ENCODE measurements at regions not wholly inside any gene's neighbourhood (a gene's known extent, or its start where the extent isn't known, plus 50 kb on each side); places are given as distances from the start of the nearest gene placed in this dataset.

- in situ Hi-C loops (cut with MboI), result no loop called here
- ChIA-PET CTCF (interaction anchor here (0.8 kb wide), 1 partner anchor 13 kb away, joined by 3 read pairs; no protein-coding TSS in a partner anchor), RAD21 (ENCODE audit: unreplicated experiment) (no interaction called here), POLR2A (no interaction called here), SMC1A (ENCODE audit: uncharacterized antibody, unreplicated experiment) (no interaction called here)
- WGBS (ENCODE audit: insufficient coverage, insufficient replicate concordance, low lambda C conversion rate, missing lambda C conversion rate), result 11% methylated on average over 2 of the region's 2 CpGs
- Histone ChIP-seq H3K4me3 (no peak overlapping the region), H3K27ac (ENCODE audit: control insufficient read depth, insufficient read depth) (no peak overlapping the region), H3K9me3 (replicated peaks; ENCODE audit: control insufficient read depth, insufficient read depth, low read length) (no peaks in the 10 kb centered on the region), H3K27me3 (replicated peaks in 1 of 2; ENCODE audit: control insufficient read depth in 2 of 2, insufficient read depth in 2 of 2, low read length in 1 of 2) (no peaks in the 10 kb centered on the region), H3K4me1 (ENCODE audit: control insufficient read depth, insufficient read depth, low read length) (no peaks in the 10 kb centered on the region), H3K4me2 (ENCODE audit: control insufficient read depth, insufficient read depth) (no peak overlapping the region), H3K9ac (ENCODE audit: control insufficient read depth, insufficient read depth, low read length) (no peak overlapping the region), H3K79me2 (ENCODE audit: control insufficient read depth, insufficient read depth, low read length) (no peaks in the 10 kb centered on the region), H4K20me1 (ENCODE audit: control insufficient read depth, insufficient read depth) (no peaks in the 10 kb centered on the region), H3K36me3 (ENCODE audit: control insufficient read depth in 2 of 2, insufficient read depth in 2 of 2, low read length in 1 of 2) (no peaks in the 10 kb centered on the region), H2AFZ (ENCODE audit: control insufficient read depth, low read depth, low read length) (no peak overlapping the region)
- DNase-seq (ENCODE audit: low read depth, low spot score) (no peak), FAIRE-seq (no peak), ATAC-seq (no peak)
- intact Hi-C loops (cut with micrococcal nuclease; ENCODE audit: unreplicated experiment), result no loop called here
- no peak for TF ChIP-seq BHLHE40 (IDR thresholded peaks at IDR 0.05; ENCODE audit: borderline replicate concordance in 1 of 2, low read depth in 2 of 2, low read length in 1 of 2)
- no peak for TF ChIP-seq RELA (IDR thresholded peaks at IDR 0.05; ENCODE audit: borderline replicate concordance, partially characterized antibody)
- no peak for TF ChIP-seq RCOR1 (conservative IDR thresholded peaks at IDR 0.05; ENCODE audit: low read depth, low read length)
- TF ChIP-seq CBX3 (IDR thresholded peaks at IDR 0.05; ENCODE audit: borderline replicate concordance, low read depth), result no peak
- no peak for TF ChIP-seq TARDBP (IDR thresholded peaks at IDR 0.05; ENCODE audit: borderline replicate concordance)
- TF ChIP-seq PRDM15 (CRISPR knock-in tag; IDR thresholded peaks at IDR 0.05), result no peak
- TF ChIP-seq BCLAF1 (IDR thresholded peaks at IDR 0.05), result no peak
- no peak for TF ChIP-seq TCF12 (IDR thresholded peaks at IDR 0.05; ENCODE audit: low read depth, low read length)
- TF ChIP-seq IKZF2 (IDR thresholded peaks at IDR 0.05), result no peak
- TF ChIP-seq, protein P1, sequence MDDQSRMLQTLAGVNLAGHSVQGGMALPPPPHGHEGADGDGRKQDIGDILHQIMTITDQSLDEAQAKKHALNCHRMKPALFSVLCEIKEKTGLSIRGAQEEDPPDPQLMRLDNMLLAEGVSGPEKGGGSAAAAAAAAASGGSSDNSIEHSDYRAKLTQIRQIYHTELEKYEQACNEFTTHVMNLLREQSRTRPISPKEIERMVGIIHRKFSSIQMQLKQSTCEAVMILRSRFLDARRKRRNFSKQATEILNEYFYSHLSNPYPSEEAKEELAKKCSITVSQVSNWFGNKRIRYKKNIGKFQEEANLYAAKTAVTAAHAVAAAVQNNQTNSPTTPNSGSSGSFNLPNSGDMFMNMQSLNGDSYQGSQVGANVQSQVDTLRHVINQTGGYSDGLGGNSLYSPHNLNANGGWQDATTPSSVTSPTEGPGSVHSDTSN (IDR thresholded peaks at IDR 0.05; ENCODE audit: insufficient replicate concordance, low read depth, low read length), result no peak
- TF ChIP-seq ZSCAN29 (IDR thresholded peaks at IDR 0.05), result no peak
- no peak for TF ChIP-seq IKZF1 (conservative IDR thresholded peaks at IDR 0.05)
- no peak for TF ChIP-seq MEF2A (IDR thresholded peaks at IDR 0.05; ENCODE audit: insufficient read depth, low read depth, low read length)
- no TSS peak for BruUV-seq (replicated peaks)
Measured at GRCh38 chr9:31323726-31324444, 1060.6 kb upstream of the ACO1 start.
